RWPE2 (cell line): ENCODE measurements at regions not wholly inside any gene's neighbourhood (a gene's known extent, or its start where the extent isn't known, plus 50 kb on each side); places are given as distances from the start of the nearest gene placed in this dataset.

Source experiments
- ATAC-seq: fragments of 200-7000 bp; cut with Tn5 transposase; 3 replicates; pipeline ENCODE4 v1.9.1; 2021; ENCODE audit warnings: low read depth
- DNase-seq: peaks from one replicate; pipeline ENCODE4 v3.0.0-alpha.2; 2020; ENCODE audit warnings: low spot score
- H3K27ac ChIP-seq: fragments of 450-650 bp; 2 replicates; pipeline ENCODE4 v1.5.1; 2017; ENCODE audit warnings: mild to moderate bottlenecking; ENCODE audit not compliant: poor library complexity, severe bottlenecking
- H3K27me3 ChIP-seq: fragments of 250-450 bp; sonication (Bioruptor Pico); 2 replicates; pipeline ENCODE4 v1.5.1; 2021; ENCODE audit warnings: mild to moderate bottlenecking, moderate library complexity; ENCODE audit not compliant: insufficient read depth, poor library complexity, severe bottlenecking
- H3K36me3 ChIP-seq: fragments of 250-450 bp; sonication (Bioruptor Pico); 2 replicates; pipeline ENCODE4 v1.5.1; 2020; ENCODE audit warnings: low read depth, mild to moderate bottlenecking, moderate library complexity
- H3K4me1 ChIP-seq: fragments of 250-450 bp; sonication (Bioruptor Pico); 2 replicates; pipeline ENCODE4 v1.5.1; 2021; ENCODE audit warnings: mild to moderate bottlenecking, moderate library complexity; ENCODE audit not compliant: insufficient read depth, poor library complexity, severe bottlenecking
- H3K4me3 ChIP-seq: fragments of 250-450 bp; sonication (Bioruptor Pico); 2 replicates; pipeline ENCODE4 v1.5.1; 2021; ENCODE audit warnings: mild to moderate bottlenecking, moderate library complexity; ENCODE audit not compliant: severe bottlenecking
- H3K9me3 ChIP-seq: fragments of 250-450 bp; sonication (Bioruptor Pico); 2 replicates; pipeline ENCODE4 v1.5.1; 2021; ENCODE audit warnings: mild to moderate bottlenecking, moderate library complexity; ENCODE audit not compliant: severe bottlenecking
- CTCF ChIP-seq: fragments of 450-650 bp; IDR thresholded peaks from one replicate; pipeline ENCODE4 v1.5.1; 2017; ENCODE audit warnings: mild to moderate bottlenecking, moderate library complexity; ENCODE audit not compliant: poor library complexity, severe bottlenecking

GRCh38 chr6:7664003-7664402 is 61.9 kb upstream of the BMP6 start:
- no peak for ATAC-seq
- no peak overlapping the region for H3K27ac ChIP-seq
- no peaks in the 10 kb centered on the region for H3K9me3 ChIP-seq
- no peaks in the 10 kb centered on the region for H3K27me3 ChIP-seq
- H3K4me3 ChIP-seq, result no peak overlapping the region
- no peaks in the 10 kb centered on the region for H3K36me3 ChIP-seq
- TF ChIP-seq CTCF, result no peak
- no peak for DNase-seq
- no peaks in the 10 kb centered on the region for H3K4me1 ChIP-seq

GRCh38 chr6:7668936-7669335 is 57.0 kb upstream of the BMP6 start:
- ATAC-seq (no peak), DNase-seq (no peak)
- Histone ChIP-seq H3K27me3 (no peaks in the 10 kb centered on the region), H3K9me3 (no peaks in the 10 kb centered on the region), H3K4me3 (no peak overlapping the region), H3K4me1 (peaks cover 19% of the 10 kb centered on the region), H3K27ac (no peak overlapping the region), H3K36me3 (no peaks in the 10 kb centered on the region)
- no peak for TF ChIP-seq CTCF

- H3K36me3 ChIP-seq, result no peaks in the 10 kb centered on the region
- TF ChIP-seq CTCF, result no peak
- no peak overlapping the region for H3K4me3 ChIP-seq
- ATAC-seq (no peak), DNase-seq (no peak)
- H3K27me3 ChIP-seq, result no peaks in the 10 kb centered on the region
- no peak overlapping the region for H3K27ac ChIP-seq
- peaks cover 19% of the 10 kb centered on the region for H3K4me1 ChIP-seq
- no peaks in the 10 kb centered on the region for H3K9me3 ChIP-seq
These were observed 56.2 kb upstream of the BMP6 start for GRCh38 chr6:7669742-7670141.

- TF ChIP-seq CTCF, result no peak
- no peak for DNase-seq
- Histone ChIP-seq H3K4me1 (peaks cover 19% of the 10 kb centered on the region), H3K27ac (peak overlapping the region; percentile 26), H3K27me3 (no peaks in the 10 kb centered on the region), H3K9me3 (no peaks in the 10 kb centered on the region), H3K36me3 (no peaks in the 10 kb centered on the region), H3K4me3 (no peak overlapping the region)
- peak; percentile 65 for ATAC-seq
These were observed 54.8 kb upstream of the BMP6 start for GRCh38 chr6:7671076-7671475.

GRCh38 chr6:7671581-7671980 is 54.3 kb upstream of the BMP6 start:
- Histone ChIP-seq H3K4me1 (peaks cover 19% of the 10 kb centered on the region), H3K27me3 (no peaks in the 10 kb centered on the region), H3K36me3 (no peaks in the 10 kb centered on the region), H3K27ac (peak overlapping the region; percentile 26), H3K4me3 (no peak overlapping the region), H3K9me3 (no peaks in the 10 kb centered on the region)
- ATAC-seq (no peak), DNase-seq (no peak)
- no peak for TF ChIP-seq CTCF
